ENCODE measurements at regions not wholly inside any gene's neighbourhood (a gene's known extent, or its start where the extent isn't known, plus 50 kb on each side); places are given as distances from the start of the nearest gene placed in this dataset.

DNA sequence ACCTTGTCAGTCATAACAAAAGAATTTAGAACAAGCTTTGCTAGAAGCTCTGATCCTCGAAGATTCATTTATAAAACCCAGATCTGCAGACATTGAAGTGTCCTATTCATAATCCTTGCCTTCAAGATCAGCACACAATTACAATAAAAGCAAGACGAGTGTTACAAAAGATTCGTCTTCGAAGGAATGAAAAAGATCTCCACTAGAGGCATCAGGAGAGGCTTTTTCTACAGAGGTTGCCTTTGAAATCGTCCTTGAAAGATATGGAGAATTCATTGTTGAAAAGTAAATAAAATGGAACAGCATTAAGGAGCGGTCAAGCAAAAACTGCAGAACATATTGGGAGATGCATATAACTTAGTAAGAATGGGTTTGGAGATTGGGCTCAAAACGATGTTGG, 146.4 kb downstream of the BMP4 start:
- H3K27me3 ChIP-seq (ENCODE audit: control insufficient read depth in 2 of 2, insufficient read depth in 2 of 2, low read length in 2 of 2) = no peaks in the 10 kb centered on the region
- no peaks in the 10 kb centered on the region for H3K4me1 ChIP-seq (ENCODE audit: control insufficient read depth in 1 of 2, insufficient read depth in 2 of 2, low read length in 2 of 2)
- H3K4me2 ChIP-seq (replicated peaks; ENCODE audit: extremely low read depth, low read length, poor library complexity, severe bottlenecking) = no peak overlapping the region
- no peaks in the 10 kb centered on the region for H3K36me3 ChIP-seq (replicated peaks in 1 of 2; ENCODE audit: control insufficient read depth in 1 of 2, insufficient read depth in 2 of 2, low read length in 2 of 2)
- H3K4me1 Mint-ChIP-seq = no peaks in the 10 kb centered on the region
- no peak for DNase-seq
- H3K27ac ChIP-seq (ENCODE audit: low read depth in 1 of 2, low read length in 2 of 2) = no peak overlapping the region
- no peak overlapping the region for H3K9ac ChIP-seq (ENCODE audit: insufficient read depth, low read length, poor library complexity, severe bottlenecking)
- H2AFZ ChIP-seq (ENCODE audit: insufficient read depth, low read depth, low read length, poor library complexity, severe bottlenecking) = no peak overlapping the region
- no peaks in the 10 kb centered on the region for H4K20me1 ChIP-seq (ENCODE audit: insufficient read depth, low read length)
- H3K4me3 ChIP-seq (replicated peaks in 1 of 3; ENCODE audit: low read depth in 2 of 3, low read length in 3 of 3) = no peak overlapping the region
- intact Hi-C loops (cut with micrococcal nuclease) = no loop called here
- H3K27me3 Mint-ChIP-seq (ENCODE audit: low read depth in 3 of 3) = no peaks in the 10 kb centered on the region
- H3K9me3 Mint-ChIP-seq = peaks cover 0 to 5% (median under 1%) of the 10 kb centered on the region in 7 donors
- no peaks in the 10 kb centered on the region for H3K36me3 Mint-ChIP-seq
- H3K9me3 ChIP-seq (replicated peaks in 1 of 2; ENCODE audit: control insufficient read depth in 1 of 2, insufficient read depth in 1 of 2, low read length in 2 of 2) = no peaks in the 10 kb centered on the region
- no peak overlapping the region for H3K27ac Mint-ChIP-seq
- no peaks in the 10 kb centered on the region for H3K79me2 ChIP-seq (ENCODE audit: insufficient read depth, low read length)
- TF ChIP-seq, protein P1, sequence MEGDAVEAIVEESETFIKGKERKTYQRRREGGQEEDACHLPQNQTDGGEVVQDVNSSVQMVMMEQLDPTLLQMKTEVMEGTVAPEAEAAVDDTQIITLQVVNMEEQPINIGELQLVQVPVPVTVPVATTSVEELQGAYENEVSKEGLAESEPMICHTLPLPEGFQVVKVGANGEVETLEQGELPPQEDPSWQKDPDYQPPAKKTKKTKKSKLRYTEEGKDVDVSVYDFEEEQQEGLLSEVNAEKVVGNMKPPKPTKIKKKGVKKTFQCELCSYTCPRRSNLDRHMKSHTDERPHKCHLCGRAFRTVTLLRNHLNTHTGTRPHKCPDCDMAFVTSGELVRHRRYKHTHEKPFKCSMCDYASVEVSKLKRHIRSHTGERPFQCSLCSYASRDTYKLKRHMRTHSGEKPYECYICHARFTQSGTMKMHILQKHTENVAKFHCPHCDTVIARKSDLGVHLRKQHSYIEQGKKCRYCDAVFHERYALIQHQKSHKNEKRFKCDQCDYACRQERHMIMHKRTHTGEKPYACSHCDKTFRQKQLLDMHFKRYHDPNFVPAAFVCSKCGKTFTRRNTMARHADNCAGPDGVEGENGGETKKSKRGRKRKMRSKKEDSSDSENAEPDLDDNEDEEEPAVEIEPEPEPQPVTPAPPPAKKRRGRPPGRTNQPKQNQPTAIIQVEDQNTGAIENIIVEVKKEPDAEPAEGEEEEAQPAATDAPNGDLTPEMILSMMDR (IDR thresholded peaks at IDR 0.05) = no peak
- WGBS (ENCODE audit: insufficient coverage) = 93% methylated on average over 5 of the region's 7 CpGs
- H3K4me3 Mint-ChIP-seq = no peak overlapping the region

DNA sequence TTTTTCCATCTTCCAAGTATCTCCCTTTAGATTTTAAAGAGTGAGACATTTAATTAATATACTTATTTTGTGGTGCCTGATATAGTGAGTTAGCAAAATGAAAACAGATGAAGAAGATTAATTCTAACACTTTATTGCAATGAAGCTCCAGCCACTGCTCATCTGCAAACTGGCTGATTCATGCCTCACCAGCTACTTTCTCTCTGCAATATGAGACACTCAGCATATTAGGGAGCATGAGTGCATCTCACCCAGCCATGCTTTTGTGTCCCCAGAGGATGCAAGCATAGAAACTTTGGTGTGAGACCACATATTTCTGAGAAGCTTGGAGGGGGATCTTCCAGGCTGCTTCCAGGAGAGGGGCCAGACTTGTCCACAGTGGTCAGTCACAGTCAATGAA, 148.6 kb downstream of the BMP4 start:
- no peak overlapping the region for H3K27ac Mint-ChIP-seq
- TF ChIP-seq, protein P1 (IDR thresholded peaks at IDR 0.05) = no peak
- no peak overlapping the region for H2AFZ ChIP-seq (ENCODE audit: insufficient read depth, low read depth, low read length, poor library complexity, severe bottlenecking)
- H4K20me1 ChIP-seq (ENCODE audit: insufficient read depth, low read length) = no peaks in the 10 kb centered on the region
- no peak overlapping the region for H3K9ac ChIP-seq (ENCODE audit: insufficient read depth, low read length, poor library complexity, severe bottlenecking)
- no peak overlapping the region for H3K4me3 ChIP-seq (replicated peaks in 1 of 3; ENCODE audit: low read depth in 2 of 3, low read length in 3 of 3)
- no peaks in the 10 kb centered on the region for H3K4me1 ChIP-seq (ENCODE audit: control insufficient read depth in 1 of 2, insufficient read depth in 2 of 2, low read length in 2 of 2)
- H3K27ac ChIP-seq (ENCODE audit: low read depth in 1 of 2, low read length in 2 of 2) = no peak overlapping the region
- no peak for DNase-seq
- H3K36me3 Mint-ChIP-seq = no peaks in the 10 kb centered on the region
- peaks cover 0 to 6% (median 1%) of the 10 kb centered on the region in 7 donors for H3K9me3 Mint-ChIP-seq
- H3K27me3 Mint-ChIP-seq (ENCODE audit: low read depth in 3 of 3) = no peaks in the 10 kb centered on the region
- H3K4me2 ChIP-seq (replicated peaks; ENCODE audit: extremely low read depth, low read length, poor library complexity, severe bottlenecking) = no peak overlapping the region
- no peaks in the 10 kb centered on the region for H3K36me3 ChIP-seq (replicated peaks in 1 of 2; ENCODE audit: control insufficient read depth in 1 of 2, insufficient read depth in 2 of 2, low read length in 2 of 2)
- H3K4me1 Mint-ChIP-seq = no peaks in the 10 kb centered on the region
- H3K27me3 ChIP-seq (ENCODE audit: control insufficient read depth in 2 of 2, insufficient read depth in 2 of 2, low read length in 2 of 2) = no peaks in the 10 kb centered on the region
- no peak overlapping the region for H3K4me3 Mint-ChIP-seq
- H3K79me2 ChIP-seq (ENCODE audit: insufficient read depth, low read length) = no peaks in the 10 kb centered on the region
- H3K9me3 ChIP-seq (replicated peaks in 1 of 2; ENCODE audit: control insufficient read depth in 1 of 2, insufficient read depth in 1 of 2, low read length in 2 of 2) = no peaks in the 10 kb centered on the region
- intact Hi-C loops (cut with micrococcal nuclease) = no loop called here

All from CD14-positive monocyte (primary cell).